Transverse colon (tissue), 3 donors: ENCODE measurements at regions not wholly inside any gene's neighbourhood (a gene's known extent, or its start where the extent isn't known, plus 50 kb on each side); places are given as distances from the start of the nearest gene placed in this dataset.

Source experiments
- CTCF ChIP-seq, 5 experiments: fragments of 200-600 bp in 3 of 5; fragments of 450-650 bp in 2 of 5; sonication (generic) in 3 of 5; IDR thresholded peaks; 1 replicate in 2 of 5; 2 replicates in 3 of 5; pipeline ENCODE4 v1.5.1; 2016 to 2017; ENCODE audit warnings: antibody characterized with exemption in 5 of 5, inconsistent platforms in 3 of 5, mild to moderate bottlenecking in 2 of 5, moderate library complexity in 1 of 5
- EP300 ChIP-seq: sonication (generic); formaldehyde crosslinking; IDR thresholded peaks from one replicate; pipeline ENCODE4 v1.6.1; 2017; ENCODE audit warnings: antibody characterized with exemption, low read depth
- POLR2A ChIP-seq: fragments of 450-650 bp; IDR thresholded peaks from one replicate; pipeline ENCODE4 v1.6.1; 2016; ENCODE audit warnings: antibody characterized with exemption, mild to moderate bottlenecking, moderate library complexity

GRCh38 chr18:3384664-3385563 lies 65.1 kb upstream of the TGIF1 start:
- TF ChIP-seq POLR2A (no peak), CTCF (IDR thresholded peaks at IDR 0.05) (no peak), EP300 (no peak)
